ENCODE measurements at regions not wholly inside any gene's neighbourhood (a gene's known extent, or its start where the extent isn't known, plus 50 kb on each side); places are given as distances from the start of the nearest gene placed in this dataset.

- Mint-ChIP-seq H3K9me3 (no peaks in the 10 kb centered on the region), H3K27ac (peak overlapping the region in 5 of 6 donors; percentile 12 to 59 (median 46))
These were observed 66.6 kb upstream of the ARL8B start for GRCh38 chr3:5055357-5056110.

GRCh38 chr3:5056111-5056391 is 66.0 kb upstream of the ARL8B start:
- H3K4me1 Mint-ChIP-seq = peaks cover 23 to 44% (median 37%) of the 10 kb centered on the region in 3 donors
- H3K27ac Mint-ChIP-seq = no peak overlapping the region
- H3K36me3 Mint-ChIP-seq = no peaks in the 10 kb centered on the region
- ATAC-seq (ENCODE audit: low read depth in 2 of 2) = no peak
- H3K27me3 Mint-ChIP-seq = peaks cover 0 to 6% (median 0%) of the 10 kb centered on the region in 3 donors
- H3K4me3 Mint-ChIP-seq = no peak overlapping the region
- no peak for DNase-seq
- H3K9me3 Mint-ChIP-seq = no peaks in the 10 kb centered on the region

More at GRCh38 chr3:5055357-5056110, 66.6 kb upstream of the ARL8B start:
- peaks cover 0 to 6% (median 0%) of the 10 kb centered on the region in 3 donors for H3K27me3 Mint-ChIP-seq
- no peak for DNase-seq
- H3K4me1 Mint-ChIP-seq = peaks cover 23 to 44% (median 37%) of the 10 kb centered on the region in 3 donors
- H3K4me3 Mint-ChIP-seq = peak overlapping the region in 3 of 8 donors; percentile 1 to 31 (median 10)
- ATAC-seq (ENCODE audit: low read depth in 2 of 2) = peak; percentile 36 to 52
- no peaks in the 10 kb centered on the region for H3K36me3 Mint-ChIP-seq

GRCh38 chr3:5057272-5057671 is 64.8 kb upstream of the ARL8B start:
- Mint-ChIP-seq H3K4me3 (peak overlapping the region in 4 of 8 donors; percentile 3 to 56 (median 36)), H3K27ac (peak overlapping the region in 2 of 6 donors; percentile 39 to 85), H3K36me3 (no peaks in the 10 kb centered on the region), H3K27me3 (peaks cover 0 to 12% (median 7%) of the 10 kb centered on the region in 3 donors), H3K4me1 (peaks cover 23 to 44% (median 37%) of the 10 kb centered on the region in 3 donors), H3K9me3 (no peaks in the 10 kb centered on the region)
- DNase-seq (no peak), ATAC-seq (ENCODE audit: low read depth in 2 of 2) (peak in 1 of 2 donors; percentile 6)

- Mint-ChIP-seq H3K4me1 (peaks cover 23 to 44% (median 37%) of the 10 kb centered on the region in 3 donors), H3K9me3 (no peaks in the 10 kb centered on the region), H3K27me3 (peaks cover 0 to 12% (median 8%) of the 10 kb centered on the region in 3 donors), H3K27ac (peak overlapping the region in 2 of 6 donors; percentile 39 to 76), H3K36me3 (no peaks in the 10 kb centered on the region), H3K4me3 (peak overlapping the region in 1 of 8 donors; percentile 4)
- peak; percentile 87 to 93 for ATAC-seq (ENCODE audit: low read depth in 2 of 2)
- peak; percentile 67 for DNase-seq
These were observed 64.2 kb upstream of the ARL8B start for GRCh38 chr3:5057857-5058324.

- DNase-seq (no peak), ATAC-seq (ENCODE audit: low read depth in 2 of 2) (no peak)
- Mint-ChIP-seq H3K4me3 (no peak overlapping the region), H3K27ac (no peak overlapping the region), H3K4me1 (peaks cover 19 to 39% (median 33%) of the 10 kb centered on the region in 3 donors), H3K27me3 (peaks cover 0 to 12% (median 8%) of the 10 kb centered on the region in 3 donors), H3K9me3 (no peaks in the 10 kb centered on the region), H3K36me3 (no peaks in the 10 kb centered on the region)
These were observed 63.6 kb upstream of the ARL8B start for GRCh38 chr3:5058471-5058951.

GRCh38 chr3:5059782-5060181 is 62.3 kb upstream of the ARL8B start:
- Mint-ChIP-seq H3K36me3 (no peaks in the 10 kb centered on the region), H3K27ac (no peak overlapping the region), H3K4me3 (no peak overlapping the region), H3K4me1 (peaks cover 12 to 28% (median 24%) of the 10 kb centered on the region in 3 donors), H3K27me3 (peaks cover 0 to 12% (median 8%) of the 10 kb centered on the region in 3 donors), H3K9me3 (no peaks in the 10 kb centered on the region)
- ATAC-seq (ENCODE audit: low read depth in 2 of 2) (no peak), DNase-seq (no peak)

- peaks cover 5 to 17% (median 13%) of the 10 kb centered on the region in 3 donors for H3K4me1 Mint-ChIP-seq
- H3K4me3 Mint-ChIP-seq = no peak overlapping the region
- H3K27me3 Mint-ChIP-seq = peaks cover 0 to 12% (median 8%) of the 10 kb centered on the region in 3 donors
- no peaks in the 10 kb centered on the region for H3K9me3 Mint-ChIP-seq
- no peaks in the 10 kb centered on the region for H3K36me3 Mint-ChIP-seq
- no peak overlapping the region for H3K27ac Mint-ChIP-seq
- DNase-seq (no peak), ATAC-seq (ENCODE audit: low read depth in 2 of 2) (no peak)
These were observed 60.9 kb upstream of the ARL8B start for GRCh38 chr3:5061218-5061569.

GRCh38 chr3:5063724-5064123 is 58.4 kb upstream of the ARL8B start:
- ATAC-seq (ENCODE audit: low read depth in 2 of 2) (no peak), DNase-seq (no peak)
- no peak overlapping the region for H3K4me3 Mint-ChIP-seq
- no peaks in the 10 kb centered on the region for H3K36me3 Mint-ChIP-seq
- H3K27ac Mint-ChIP-seq = peak overlapping the region in 1 of 6 donors; percentile 34
- H3K4me1 Mint-ChIP-seq = no peaks in the 10 kb centered on the region
- H3K27me3 Mint-ChIP-seq = peaks cover 0 to 12% (median 8%) of the 10 kb centered on the region in 3 donors
- H3K9me3 Mint-ChIP-seq = no peaks in the 10 kb centered on the region

- ATAC-seq (ENCODE audit: low read depth in 2 of 2) = no peak
- no peak for DNase-seq
- H3K9me3 Mint-ChIP-seq = no peaks in the 10 kb centered on the region
- H3K4me1 Mint-ChIP-seq = no peaks in the 10 kb centered on the region
- no peak overlapping the region for H3K4me3 Mint-ChIP-seq
- H3K27me3 Mint-ChIP-seq = peaks cover 12 to 15% (median 14%) of the 10 kb centered on the region in 3 donors
- no peak overlapping the region for H3K27ac Mint-ChIP-seq
- no peaks in the 10 kb centered on the region for H3K36me3 Mint-ChIP-seq
These were observed 53.5 kb upstream of the ARL8B start for GRCh38 chr3:5068531-5069050.

GRCh38 chr3:5069627-5070026 is 52.5 kb upstream of the ARL8B start:
- H3K9me3 Mint-ChIP-seq = no peaks in the 10 kb centered on the region
- ATAC-seq (ENCODE audit: low read depth in 2 of 2) = no peak
- no peak overlapping the region for H3K27ac Mint-ChIP-seq
- peaks cover 12 to 24% (median 19%) of the 10 kb centered on the region in 3 donors for H3K27me3 Mint-ChIP-seq
- DNase-seq = no peak
- no peaks in the 10 kb centered on the region for H3K4me1 Mint-ChIP-seq
- H3K4me3 Mint-ChIP-seq = no peak overlapping the region
- H3K36me3 Mint-ChIP-seq = no peaks in the 10 kb centered on the region

GRCh38 chr3:5071061-5071460 is 51.0 kb upstream of the ARL8B start:
- H3K9me3 Mint-ChIP-seq = no peaks in the 10 kb centered on the region
- no peak overlapping the region for H3K27ac Mint-ChIP-seq
- H3K4me1 Mint-ChIP-seq = no peaks in the 10 kb centered on the region
- no peaks in the 10 kb centered on the region for H3K36me3 Mint-ChIP-seq
- no peak for ATAC-seq (ENCODE audit: low read depth in 2 of 2)
- H3K27me3 Mint-ChIP-seq = peaks cover 12 to 24% (median 19%) of the 10 kb centered on the region in 3 donors
- no peak overlapping the region for H3K4me3 Mint-ChIP-seq
- DNase-seq = no peak

GRCh38 chr3:5072100-5072816 is 49.8 kb upstream of the ARL8B start:
- DNase-seq (no peak), ATAC-seq (ENCODE audit: low read depth in 2 of 2) (no peak)
- Mint-ChIP-seq H3K9me3 (no peaks in the 10 kb centered on the region), H3K27me3 (peaks cover 12 to 24% (median 19%) of the 10 kb centered on the region in 3 donors), H3K36me3 (no peaks in the 10 kb centered on the region), H3K27ac (no peak overlapping the region), H3K4me1 (no peaks in the 10 kb centered on the region), H3K4me3 (no peak overlapping the region)
